DMS53 (cell line): ENCODE measurements at regions not wholly inside any gene's neighbourhood (a gene's known extent, or its start where the extent isn't known, plus 50 kb on each side); places are given as distances from the start of the nearest gene placed in this dataset.

Source experiments
- DNase-seq: peaks from one replicate; lab custom pipeline; 2025; lab: John Stamatoyannopoulos, UW

DNA sequence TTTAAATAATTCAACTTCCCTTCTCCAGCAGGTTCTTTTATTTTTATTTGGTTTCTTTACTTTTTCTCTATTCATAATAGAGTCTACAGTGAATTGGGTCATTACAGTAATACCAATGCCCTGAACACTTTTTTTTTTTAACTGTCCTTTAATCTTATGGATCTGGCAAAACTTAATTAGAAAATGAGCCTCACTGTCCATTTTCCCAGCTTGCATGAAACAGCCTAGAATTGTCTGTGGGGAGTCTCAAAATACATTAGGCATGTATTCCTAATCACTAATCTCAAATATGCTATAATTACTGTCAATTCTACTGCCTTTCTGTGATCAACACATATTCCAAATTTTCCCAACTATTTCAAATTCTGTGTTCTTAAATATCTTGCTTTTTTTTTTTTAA lies 406.8 kb downstream of the ANXA1 start:
- no peak for DNase-seq

DNA sequence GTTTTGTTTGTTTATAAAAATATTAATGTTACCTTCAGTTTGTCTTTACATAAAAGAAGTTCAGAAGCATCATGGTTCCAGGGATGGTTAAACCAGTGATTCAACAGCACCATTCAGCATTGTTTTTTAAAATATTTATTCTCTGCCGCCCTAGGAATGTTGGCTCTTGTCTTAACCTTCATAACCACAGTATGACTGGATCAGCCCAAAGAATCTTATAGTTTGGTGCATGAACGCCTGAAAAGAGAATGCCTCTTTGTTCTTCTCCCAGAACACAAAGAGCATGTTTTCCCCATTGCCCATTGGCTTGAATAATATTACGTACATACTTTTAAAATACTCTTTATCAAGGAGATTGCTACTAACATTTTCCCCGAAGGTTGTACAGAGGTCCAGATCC lies 413.4 kb downstream of the ANXA1 start:
- no peak for DNase-seq

DNA sequence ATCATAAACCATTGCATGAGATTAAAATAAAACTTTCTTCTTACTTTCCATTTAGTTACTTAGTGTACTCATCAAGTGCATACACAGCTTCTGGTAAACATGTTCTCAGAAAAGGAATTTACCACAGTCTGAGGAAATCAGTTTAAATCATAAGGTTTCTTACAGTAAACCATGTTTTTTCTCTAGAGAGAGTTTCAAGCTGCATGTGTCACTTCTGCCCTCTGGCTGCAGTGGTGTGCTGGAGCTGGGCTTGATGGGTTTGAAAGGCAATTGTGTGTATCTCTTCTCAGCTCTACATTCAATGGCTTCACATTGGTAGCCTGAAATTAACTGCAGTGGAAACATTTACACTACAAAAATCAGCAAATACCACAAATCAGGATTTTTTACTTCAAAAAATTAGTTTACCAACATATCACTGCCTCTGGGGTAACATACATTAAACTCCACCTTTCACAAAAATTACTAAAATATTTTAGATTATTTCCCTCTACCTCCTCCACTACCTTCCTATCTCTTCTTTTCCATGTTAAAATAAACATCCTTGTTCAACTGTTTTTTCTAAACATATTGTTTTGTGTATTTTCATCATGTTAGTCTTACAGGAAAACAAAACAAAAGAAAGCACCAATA lies 414.3 kb downstream of the ANXA1 start:
- peak; percentile 71 for DNase-seq

DNA sequence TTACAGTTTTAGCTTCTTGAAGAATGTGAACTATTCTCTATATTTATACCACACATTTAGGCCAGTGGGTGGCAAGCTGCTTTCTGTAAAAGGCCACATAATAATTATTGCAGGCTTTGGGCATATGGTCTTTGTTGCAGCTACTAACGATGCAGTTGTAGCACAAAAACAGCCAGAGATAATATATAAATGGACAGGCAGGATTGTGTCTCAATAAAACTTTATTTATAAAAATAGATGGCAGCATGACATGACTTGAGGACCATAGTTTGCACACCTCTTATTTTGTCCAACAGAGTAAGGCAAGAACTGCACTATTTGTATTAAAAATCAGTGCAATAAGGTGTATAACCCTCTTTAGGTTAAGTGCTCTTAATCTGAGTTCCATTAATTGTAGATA lies 415.0 kb downstream of the ANXA1 start:
- DNase-seq = no peak

DNA sequence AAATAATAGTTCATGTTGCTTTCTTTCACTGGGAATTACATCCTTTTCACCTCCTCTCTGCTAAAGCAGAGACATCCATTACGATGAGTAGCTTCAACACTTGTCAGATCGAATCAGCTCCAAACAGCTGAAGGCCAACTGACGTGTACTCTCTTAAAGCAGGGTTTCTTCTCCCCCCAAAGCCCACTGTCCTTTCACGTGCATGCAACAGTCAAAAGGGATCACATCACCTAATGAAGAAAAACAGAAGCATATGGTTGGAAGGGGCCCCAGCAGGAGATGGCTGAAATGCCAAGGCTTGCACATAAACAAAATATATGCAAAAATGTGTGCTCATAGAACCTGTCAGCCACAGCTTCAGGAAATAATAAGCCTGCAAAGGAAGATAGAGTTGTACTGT lies 421.6 kb downstream of the ANXA1 start:
- DNase-seq = no peak

DNA sequence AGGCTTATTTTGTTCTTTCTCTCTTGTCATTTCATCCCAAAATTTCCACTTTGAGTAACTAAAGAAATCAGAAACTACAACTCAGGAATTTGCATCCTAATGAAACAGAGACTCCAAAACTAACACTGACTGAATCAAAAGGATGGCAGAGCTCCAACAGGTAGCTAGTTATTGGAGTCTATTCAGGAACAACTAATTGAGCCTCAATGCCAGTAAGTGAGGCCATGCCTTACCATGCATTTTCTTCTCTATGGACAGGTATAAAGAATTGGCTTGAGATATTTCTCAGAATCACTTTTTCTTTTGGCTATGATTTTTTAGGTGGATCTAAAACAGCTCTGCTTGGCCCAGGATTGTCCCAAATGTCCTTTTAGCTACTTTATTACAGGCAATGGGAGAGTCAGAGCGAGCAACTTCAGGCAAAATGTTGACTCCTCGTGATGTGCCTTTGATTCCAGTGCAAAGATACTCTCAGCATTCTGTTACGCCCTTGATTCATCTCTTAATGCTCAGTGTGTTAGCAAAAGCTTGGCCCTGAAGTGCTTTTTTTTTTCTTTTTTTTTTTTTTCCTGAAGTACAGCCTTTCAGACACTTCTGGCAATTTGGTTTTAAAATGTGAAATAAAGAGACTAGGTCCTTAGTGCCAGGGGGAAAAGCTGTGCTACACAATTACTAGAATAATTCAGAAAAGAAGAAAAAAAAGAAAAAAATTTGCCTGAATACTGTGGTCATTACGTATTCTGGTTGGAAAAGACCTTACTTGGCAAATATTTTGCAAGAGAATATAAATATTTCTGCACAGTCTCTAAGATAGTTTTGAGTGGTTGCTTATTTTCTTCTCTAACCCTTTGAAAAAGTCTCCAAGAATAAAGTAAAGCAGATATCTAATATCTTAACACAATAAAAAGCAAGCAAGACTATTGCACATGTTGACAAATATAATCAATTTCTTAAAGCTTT lies 423.7 kb downstream of the ANXA1 start:
- no peak for DNase-seq

DNA sequence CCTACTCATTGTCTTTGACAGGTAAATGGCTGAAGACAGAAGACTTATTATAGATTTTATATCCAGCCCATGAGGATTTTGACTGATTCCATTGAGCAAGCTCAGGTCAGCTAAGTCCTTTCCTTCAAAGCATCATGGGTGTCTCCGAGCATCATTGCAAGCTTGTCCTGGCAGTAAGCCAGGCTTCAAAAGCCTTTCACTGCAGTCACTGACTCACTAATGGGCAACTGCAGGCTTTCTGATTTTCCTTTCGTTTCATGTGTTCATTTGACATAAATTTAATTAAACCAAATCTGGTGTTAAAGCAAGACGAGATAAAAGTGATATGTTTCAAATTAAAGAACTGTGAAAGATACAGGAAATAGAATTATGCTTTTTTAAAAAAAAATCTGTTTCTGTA lies 426.2 kb downstream of the ANXA1 start:
- peak; percentile 18 for DNase-seq

DNA sequence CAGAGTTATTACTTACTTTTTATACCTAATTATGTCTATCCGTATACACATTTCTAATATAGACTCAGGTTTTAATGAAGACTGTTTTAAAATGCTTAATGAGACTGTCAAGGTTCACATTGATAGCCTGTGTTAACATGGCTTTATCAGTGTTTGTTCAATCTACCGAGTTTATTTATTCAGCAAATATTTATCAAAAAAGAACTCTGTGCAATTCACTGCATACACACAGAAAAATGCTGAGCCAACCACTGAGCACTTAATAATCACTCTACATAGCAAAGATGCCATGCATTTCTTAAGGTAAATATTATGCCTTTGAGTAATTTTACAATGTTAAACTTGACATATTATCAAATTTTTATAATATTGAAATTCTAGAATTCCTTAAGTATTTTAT lies 428.2 kb downstream of the ANXA1 start:
- DNase-seq = peak; percentile 52

DNA sequence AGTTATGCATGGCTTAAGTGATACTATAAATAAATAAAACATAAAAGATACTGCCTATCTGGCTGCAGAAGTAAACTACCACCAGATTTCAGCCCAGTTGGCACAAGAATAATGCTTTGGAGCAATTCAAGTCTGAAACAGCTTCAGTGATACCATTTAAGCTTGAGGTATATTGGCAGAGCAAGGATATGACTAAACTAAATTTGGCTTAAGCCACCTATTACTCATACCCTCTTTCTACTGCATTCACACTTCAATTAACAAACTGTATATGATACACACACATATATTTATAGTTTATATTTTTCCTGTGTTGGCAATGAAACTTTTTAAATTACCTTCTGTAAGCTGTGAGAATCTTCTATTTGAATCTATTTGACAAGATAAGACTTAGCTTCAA lies 431.9 kb downstream of the ANXA1 start:
- peak; percentile 0 for DNase-seq

DNA sequence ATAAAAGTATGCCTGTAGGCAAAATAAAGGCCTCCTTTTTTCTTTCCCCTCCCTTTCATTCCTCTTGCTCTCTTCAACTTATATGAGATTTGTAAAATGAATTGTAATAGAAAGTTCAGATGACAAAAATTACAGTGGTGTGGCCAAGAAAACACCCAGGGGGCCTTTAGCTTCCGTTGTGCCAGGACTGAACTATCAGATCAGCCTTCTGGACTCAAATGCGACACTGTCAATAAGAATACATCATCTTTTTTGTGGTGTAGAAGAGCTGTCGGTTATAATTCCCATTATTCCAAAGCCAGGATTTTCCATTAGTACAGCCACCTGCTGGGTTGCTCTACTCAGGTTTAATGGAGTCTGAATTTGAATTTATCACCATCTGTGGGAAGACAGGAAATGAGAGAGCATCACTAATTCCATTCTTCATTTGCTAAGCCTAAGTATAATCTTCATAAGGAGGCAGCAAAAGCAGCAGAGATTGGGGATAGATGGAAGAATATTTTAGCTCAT lies 443.4 kb downstream of the ANXA1 start:
- DNase-seq = no peak

DNA sequence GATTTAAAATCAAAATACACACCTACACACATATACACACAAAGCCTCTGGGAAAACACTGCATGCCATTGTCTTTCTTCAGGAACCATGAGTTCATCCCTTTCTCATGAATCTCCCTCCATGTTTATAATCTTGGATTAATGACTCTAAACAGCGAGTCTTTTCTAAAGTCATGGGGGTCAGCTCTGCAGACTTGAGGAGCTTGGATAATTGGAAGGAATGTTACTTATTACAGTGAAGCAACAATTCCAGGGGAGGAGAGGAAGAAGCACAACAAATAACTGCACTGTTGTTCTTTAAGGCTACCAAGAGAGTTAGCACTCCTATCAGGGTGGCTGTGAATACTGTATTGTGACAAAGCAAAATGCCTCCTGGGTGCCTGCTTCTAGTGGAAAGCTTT lies 444.7 kb downstream of the ANXA1 start:
- DNase-seq = no peak

DNA sequence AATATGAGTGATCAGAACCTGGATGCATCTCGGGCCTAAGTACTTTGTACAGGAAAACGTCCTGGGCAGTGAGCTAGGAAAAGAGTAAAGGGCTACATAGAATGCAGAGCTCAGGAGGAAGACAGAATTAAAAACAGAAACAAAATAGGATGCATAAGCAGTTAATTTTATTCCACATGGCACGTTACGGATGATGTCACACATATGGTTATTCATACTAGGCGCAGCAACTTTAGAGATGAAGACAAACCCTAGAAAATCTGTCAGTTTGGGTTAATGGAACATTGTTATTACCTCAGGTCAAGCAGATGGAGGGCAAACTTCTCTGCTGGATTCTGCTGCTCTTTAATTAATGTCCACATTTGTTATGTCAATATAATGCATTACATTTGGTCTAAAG lies 445.4 kb downstream of the ANXA1 start:
- no peak for DNase-seq

DNA sequence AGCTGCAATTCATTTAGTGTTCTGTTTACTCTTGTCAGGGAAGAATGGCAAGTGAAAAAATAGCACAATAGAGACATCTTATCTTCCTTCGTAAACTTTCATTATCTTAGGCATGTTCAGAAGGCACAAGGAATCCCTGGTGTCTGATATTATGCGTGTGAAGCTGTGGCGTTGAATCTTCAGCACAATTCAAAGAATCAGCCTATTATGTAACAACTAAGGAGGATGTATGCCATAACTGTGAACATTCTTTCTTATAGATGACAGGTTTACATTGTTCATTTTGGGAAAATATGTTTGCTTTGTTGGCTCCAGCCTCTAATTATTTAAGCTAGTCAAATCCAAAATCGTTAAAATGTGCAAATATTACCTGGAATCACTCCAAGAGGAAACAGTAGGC lies 446.1 kb downstream of the ANXA1 start:
- DNase-seq = no peak

DNA sequence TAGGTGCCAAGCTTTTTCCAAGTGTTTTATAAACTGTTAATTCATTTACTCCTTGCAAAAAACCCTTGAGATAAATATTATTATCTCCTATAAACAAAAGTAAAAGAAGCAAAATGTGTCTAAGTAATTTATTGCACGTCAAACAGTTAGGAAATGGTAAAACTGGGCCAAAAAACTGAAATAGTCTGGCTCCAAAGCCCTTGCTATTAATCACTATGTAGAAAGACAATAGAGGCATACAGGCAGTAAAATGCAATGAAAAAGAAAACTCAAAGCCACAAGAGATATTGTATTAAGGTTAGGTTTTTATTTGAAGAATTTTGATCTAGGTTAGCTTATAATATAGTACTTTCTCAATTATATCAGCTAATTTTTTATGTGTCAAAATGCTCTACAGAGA lies 457.7 kb downstream of the ANXA1 start:
- no peak for DNase-seq

DNA sequence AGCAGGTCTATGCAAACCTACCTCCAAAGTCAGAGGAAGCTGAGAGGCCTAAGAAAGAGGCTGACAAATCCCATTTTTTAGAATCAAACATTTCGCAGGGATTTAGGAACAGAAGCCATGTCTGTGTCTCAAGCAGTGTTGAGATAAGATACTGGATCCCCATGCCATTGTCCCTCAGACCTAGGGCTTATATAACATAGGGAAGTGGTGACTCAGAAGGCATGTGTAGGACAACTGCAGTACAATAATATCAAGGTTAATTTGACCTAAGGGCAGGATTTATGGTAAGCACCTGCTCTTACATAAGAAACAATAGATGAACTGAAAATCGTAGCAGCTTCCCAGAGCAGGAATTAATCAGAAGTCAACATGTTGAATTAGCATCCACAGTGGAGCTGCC lies 459.4 kb downstream of the ANXA1 start:
- peak; percentile 32 for DNase-seq

DNA sequence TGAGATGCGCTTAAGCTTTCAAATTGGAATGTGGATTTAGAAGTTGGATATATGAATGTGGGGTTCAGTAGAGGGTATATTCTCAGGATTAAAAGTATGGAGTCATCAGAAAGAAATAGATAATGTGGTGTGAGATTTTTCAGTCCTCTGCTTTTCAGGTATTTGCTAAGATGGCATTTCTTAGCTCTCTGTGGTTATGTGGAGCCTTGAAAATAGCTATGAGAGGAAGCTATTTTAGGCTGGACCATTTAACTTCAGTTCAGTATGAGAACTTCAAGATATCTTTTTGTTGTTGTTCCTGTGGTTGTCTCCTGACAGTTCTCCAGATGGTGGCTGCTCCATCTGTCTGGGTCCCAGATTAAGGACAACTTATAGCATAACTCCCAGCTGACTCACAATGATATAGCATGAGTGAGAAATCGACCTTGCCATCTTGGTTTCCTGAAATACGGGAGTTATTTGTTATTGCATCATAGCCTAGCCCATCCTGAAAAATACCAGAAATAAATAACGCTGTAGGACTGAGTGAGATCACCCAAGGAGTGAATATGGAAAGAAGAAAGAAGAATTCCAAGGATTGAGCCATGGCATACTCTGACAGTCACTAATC lies 461.5 kb downstream of the ANXA1 start:
- DNase-seq = no peak

DNA sequence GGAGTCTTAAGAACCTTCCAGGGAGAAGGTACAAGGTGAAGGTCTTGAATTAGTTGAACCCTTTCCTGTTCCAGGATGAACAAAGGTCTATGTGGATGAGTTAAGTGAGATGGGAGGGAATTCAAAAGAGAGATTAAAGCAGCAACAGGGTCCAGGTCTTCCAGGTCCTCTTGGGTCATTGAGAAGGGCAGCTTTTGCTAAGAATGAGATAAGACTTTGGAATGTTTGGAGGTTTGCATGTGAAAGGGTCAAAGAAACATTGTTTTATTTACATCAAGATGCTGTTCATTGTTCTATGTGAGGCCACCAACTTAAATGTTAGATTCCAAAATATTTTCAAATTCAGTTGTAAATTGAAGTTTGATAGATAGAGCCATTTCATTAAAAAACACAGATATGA lies 463.9 kb downstream of the ANXA1 start:
- DNase-seq = no peak

DNA sequence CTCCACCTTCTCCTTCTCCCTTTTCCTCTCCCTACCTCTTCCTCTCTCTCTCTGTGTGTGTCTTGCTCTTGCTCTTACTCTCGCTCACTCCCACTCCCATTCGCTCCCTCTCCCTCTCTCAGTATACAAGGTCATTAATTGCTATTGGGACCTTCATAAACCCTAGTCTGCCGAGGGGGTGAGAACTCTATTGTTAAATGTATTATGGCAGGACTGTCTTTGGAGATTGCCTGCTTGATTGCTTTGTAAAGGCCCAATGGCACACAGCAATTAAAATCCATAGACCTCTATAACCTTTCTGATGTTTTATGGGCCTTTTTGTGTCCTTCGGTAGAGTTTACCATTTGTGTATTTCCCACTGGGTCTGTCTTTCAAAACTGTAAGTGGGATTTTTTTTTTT lies 465.9 kb downstream of the ANXA1 start:
- DNase-seq = no peak

DNA sequence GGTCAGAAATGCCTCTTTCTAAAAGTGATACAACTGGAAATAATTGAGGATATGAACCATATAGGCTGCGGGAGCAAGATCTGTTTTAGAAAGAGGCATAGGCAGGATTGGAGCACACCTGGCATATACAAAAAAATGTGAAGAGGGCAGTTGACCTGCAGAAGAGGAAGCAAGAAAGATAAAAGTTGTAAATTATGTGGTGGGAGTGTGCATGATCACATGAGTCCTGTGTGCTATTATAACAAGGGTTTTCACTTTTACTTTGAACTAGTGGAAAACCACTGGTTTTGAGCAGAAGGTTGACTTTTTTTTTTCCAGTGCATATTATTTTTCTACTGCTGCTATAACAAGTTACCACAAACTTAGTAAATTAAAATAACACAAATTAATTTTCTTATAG lies 489.3 kb downstream of the ANXA1 start:
- no peak for DNase-seq

DNA sequence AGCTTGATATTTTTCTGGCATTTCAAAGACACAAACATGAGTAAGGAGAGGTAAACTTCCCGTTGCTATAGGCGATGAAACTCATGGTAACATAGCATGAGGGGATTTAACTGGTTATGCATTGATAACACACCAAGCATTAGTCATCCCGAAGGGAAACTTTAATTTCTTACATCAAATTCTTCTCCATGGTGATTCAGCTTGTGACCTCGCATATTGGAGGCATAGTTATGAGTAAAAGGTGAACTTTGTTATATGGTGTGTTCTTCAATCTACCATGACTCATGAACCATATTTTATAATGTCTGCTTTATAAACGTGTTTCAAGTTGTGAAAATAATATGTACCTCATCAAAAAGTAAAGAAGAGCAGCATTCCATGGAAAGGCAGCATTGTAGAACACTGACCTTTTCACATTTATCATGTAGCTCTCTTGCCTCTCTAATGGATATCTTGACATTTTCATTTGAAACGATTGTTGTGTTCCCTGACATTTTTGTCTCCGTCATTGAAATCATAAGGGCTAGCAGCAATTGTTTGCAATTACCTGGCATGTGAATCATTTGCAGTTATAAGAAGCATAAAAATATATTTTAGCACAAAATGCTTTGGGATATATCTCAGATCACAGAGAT lies 491.8 kb downstream of the ANXA1 start:
- peak; percentile 7 for DNase-seq

DNA sequence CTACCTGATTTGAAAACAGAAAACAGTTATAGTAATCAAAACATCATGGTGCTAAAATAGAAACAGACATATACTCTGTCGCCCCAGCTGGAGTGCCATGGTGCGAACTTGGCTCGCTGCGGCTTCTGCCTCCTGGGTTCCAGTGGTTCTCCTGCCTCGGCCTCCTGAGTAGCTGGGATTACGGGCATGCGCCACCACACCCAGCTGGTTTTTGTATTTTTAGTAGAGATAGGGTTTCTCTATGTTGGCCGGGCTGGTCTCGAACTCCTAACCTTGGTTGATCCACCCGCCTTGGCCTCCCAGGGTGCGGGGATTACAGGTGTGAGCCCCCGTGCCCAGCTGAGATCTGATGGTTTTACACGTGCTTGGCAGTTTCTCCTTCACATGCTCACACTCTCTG lies 495.9 kb downstream of the ANXA1 start:
- DNase-seq = no peak

DNA sequence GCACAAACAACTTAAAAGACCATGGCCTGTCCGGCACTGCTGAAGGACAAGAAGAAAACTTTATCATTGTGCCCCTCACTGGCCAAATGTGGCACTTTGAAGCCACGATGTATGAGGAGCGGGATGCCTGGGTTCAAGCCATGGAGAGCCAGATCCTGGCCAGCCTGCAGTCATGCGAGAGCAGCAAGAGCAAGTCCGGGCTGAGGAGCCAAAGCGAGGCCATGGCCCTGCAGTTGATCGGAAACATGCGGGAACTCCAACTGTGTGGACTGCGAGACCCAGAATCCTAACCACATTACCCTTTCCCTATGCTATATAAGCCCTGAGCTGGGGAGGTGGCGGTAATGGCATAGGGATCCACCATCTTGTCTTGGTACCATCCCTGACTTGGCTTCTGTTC lies 497.9 kb downstream of the ANXA1 start:
- no peak for DNase-seq

DNA sequence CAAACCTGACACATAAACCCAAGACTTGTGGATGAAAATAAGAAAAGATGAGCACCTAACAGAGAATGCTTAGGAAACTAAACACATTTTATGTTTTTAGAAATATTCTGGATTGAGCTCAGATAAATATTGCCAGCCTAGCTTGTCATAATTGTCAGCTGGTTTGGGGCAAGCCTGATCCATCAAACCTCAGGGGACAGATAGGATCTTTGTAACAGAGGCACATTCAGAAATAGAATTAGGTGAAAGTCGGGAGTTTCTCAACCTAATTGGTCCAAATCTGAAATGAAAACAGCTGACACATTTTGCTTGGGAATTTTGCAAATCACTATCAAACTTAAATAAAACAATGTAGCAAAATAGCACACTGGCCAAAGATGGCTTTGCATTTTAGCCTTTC lies 503.7 kb downstream of the ANXA1 start:
- DNase-seq = no peak
